H9 (cell line): ENCODE measurements at regions not wholly inside any gene's neighbourhood (a gene's known extent, or its start where the extent isn't known, plus 50 kb on each side); places are given as distances from the start of the nearest gene placed in this dataset.

ENCODE experiments used
- DNase-seq: peaks from one replicate; pipeline ENCODE4 v3.0.0-alpha.2; 2017
- H2AFZ ChIP-seq: one replicate; pipeline ENCODE4 v1.6.1; 2013; ENCODE audit warnings: mild to moderate bottlenecking, low read length, control low read depth, moderate library complexity
- H2AK5ac ChIP-seq: 2 replicates; pipeline ENCODE4 v1.6.1; 2013; ENCODE audit warnings: low read length, control low read depth, mixed read lengths; ENCODE audit not compliant: insufficient read length
- H2BK120ac ChIP-seq: one replicate; pipeline ENCODE4 v1.6.1; 2013; ENCODE audit warnings: low read depth, mild to moderate bottlenecking, low read length, control low read depth, inconsistent platforms; ENCODE audit not compliant: poor library complexity, severe bottlenecking
- H2BK12ac ChIP-seq: 2 replicates; pipeline ENCODE4 v1.6.1; 2013; ENCODE audit warnings: low read length, control low read depth, mixed read lengths, low read depth; ENCODE audit not compliant: insufficient read length
- H2BK15ac ChIP-seq: 2 replicates; pipeline ENCODE4 v1.6.1; 2013; ENCODE audit warnings: low read depth, low read length, control low read depth
- H2BK20ac ChIP-seq: one replicate; pipeline ENCODE4 v1.6.1; 2013; ENCODE audit warnings: low read depth, mild to moderate bottlenecking, low read length, control low read depth, inconsistent platforms; ENCODE audit not compliant: poor library complexity, severe bottlenecking
- H2BK5ac ChIP-seq: 2 replicates; pipeline ENCODE4 v1.6.1; 2013; ENCODE audit warnings: low read length, control low read depth, mixed read lengths; ENCODE audit not compliant: insufficient read length
- H3K14ac ChIP-seq: 2 replicates; pipeline ENCODE4 v1.6.1; 2013; ENCODE audit warnings: low read length, control low read depth; ENCODE audit not compliant: insufficient read depth
- H3K18ac ChIP-seq: 2 replicates; pipeline ENCODE4 v1.6.1; 2013; ENCODE audit warnings: low read depth, mild to moderate bottlenecking, mixed read lengths, low read length, control low read depth; ENCODE audit not compliant: insufficient read length
- H3K23ac ChIP-seq: 2 replicates; pipeline ENCODE4 v1.6.1; 2013; ENCODE audit warnings: low read length, control low read depth, mixed read lengths, low read depth; ENCODE audit not compliant: insufficient read length
- H3K23me2 ChIP-seq: 2 replicates; pipeline ENCODE4 v1.6.1; 2013; ENCODE audit warnings: low read depth, mild to moderate bottlenecking, mixed read lengths, low read length, control low read depth; ENCODE audit not compliant: insufficient read length, poor library complexity, severe bottlenecking
- H3K27ac ChIP-seq: 2 replicates; pipeline ENCODE4 v1.5.1; 2013; ENCODE audit warnings: low read length, control low read depth, mixed read lengths, low read depth; ENCODE audit not compliant: insufficient read length
- H3K27me3 ChIP-seq: 2 replicates; pipeline ENCODE4 v1.6.1; 2013; ENCODE audit warnings: low read length, control low read depth, inconsistent platforms; ENCODE audit not compliant: insufficient read depth
- H3K4ac ChIP-seq: 2 replicates; pipeline ENCODE4 v1.6.1; 2013; ENCODE audit warnings: low read depth, mild to moderate bottlenecking, control low read depth, inconsistent platforms, low read length, moderate library complexity
- H3K4me1 ChIP-seq: 2 replicates; pipeline ENCODE4 v1.6.1; 2013; ENCODE audit warnings: low read length, control low read depth, inconsistent platforms; ENCODE audit not compliant: insufficient read depth
- H3K4me2 ChIP-seq: 2 replicates; pipeline ENCODE4 v1.6.1; 2013; ENCODE audit warnings: low read length, control low read depth, mixed read lengths; ENCODE audit not compliant: insufficient read length, insufficient read depth
- H3K56ac ChIP-seq: 2 replicates; pipeline ENCODE4 v1.6.1; 2013; ENCODE audit warnings: low read depth, mild to moderate bottlenecking, mixed read lengths, low read length, control low read depth; ENCODE audit not compliant: insufficient read length
- H3K79me1 ChIP-seq: 2 replicates; pipeline ENCODE4 v1.6.1; 2013; ENCODE audit warnings: low read depth, mild to moderate bottlenecking, moderate library complexity, low read length, control low read depth, inconsistent platforms; ENCODE audit not compliant: insufficient read depth, poor library complexity, severe bottlenecking
- H3K79me2 ChIP-seq: 2 replicates; pipeline ENCODE4 v1.6.1; 2013; ENCODE audit warnings: low read length, control low read depth, inconsistent platforms; ENCODE audit not compliant: insufficient read depth
- H3K9ac ChIP-seq: 2 replicates; pipeline ENCODE4 v1.6.1; 2013; ENCODE audit warnings: low read length, control low read depth, mixed read lengths; ENCODE audit not compliant: insufficient read length; ENCODE audit errors: extremely low read depth
- H3K9me3 ChIP-seq: one replicate; pipeline ENCODE4 v1.6.1; 2013; ENCODE audit warnings: low read depth, low read length, inconsistent platforms; ENCODE audit not compliant: control insufficient read depth
- H3T11ph ChIP-seq: one replicate; pipeline ENCODE4 v1.6.1; 2013; ENCODE audit warnings: mild to moderate bottlenecking, low read length, control low read depth, inconsistent platforms
- H4K20me1 ChIP-seq: one replicate; pipeline ENCODE4 v1.6.1; 2013; ENCODE audit not compliant: control insufficient read depth, insufficient read length, insufficient read depth
- H4K5ac ChIP-seq: 2 replicates; pipeline ENCODE4 v1.6.1; 2013; ENCODE audit warnings: low read depth, mild to moderate bottlenecking, mixed read lengths, low read length, control low read depth; ENCODE audit not compliant: insufficient read length
- H4K8ac ChIP-seq: replicated peaks from 2 replicates; pipeline ENCODE4 v1.6.1; 2013; ENCODE audit warnings: low read length, control low read depth, mixed read lengths, low read depth; ENCODE audit not compliant: insufficient read length
- H4K91ac ChIP-seq: 2 replicates; pipeline ENCODE4 v1.6.1; 2013; ENCODE audit warnings: low read depth, mild to moderate bottlenecking, moderate library complexity, mixed read lengths, low read length, control low read depth; ENCODE audit not compliant: insufficient read length
- H3K27ac Mint-ChIP-seq, 3 experiments: 2 replicates in 2 of 3; 3 replicates in 1 of 3; pipeline ENCODE4 v1.8.0; 2020 to 2021; ENCODE audit warnings: mixed read lengths in 3 of 3, mild to moderate bottlenecking in 1 of 3, moderate library complexity in 1 of 3
- H3K27me3 Mint-ChIP-seq: 2 replicates; pipeline ENCODE4 v1.8.0; 2021; ENCODE audit warnings: low read depth, mild to moderate bottlenecking, moderate library complexity, mixed read lengths
- H3K36me3 Mint-ChIP-seq, 3 experiments: 2 replicates in 2 of 3; 3 replicates in 1 of 3; pipeline ENCODE4 v1.8.0; 2020 to 2021; ENCODE audit warnings: low read depth in 3 of 3, mixed read lengths in 3 of 3; ENCODE audit not compliant: insufficient read depth in 1 of 3
- H3K4me1 Mint-ChIP-seq, 2 experiments: 2 replicates each; pipeline ENCODE4 v1.8.0; 2020; ENCODE audit warnings: mixed read lengths in 2 of 2
- H3K4me3 Mint-ChIP-seq, 2 experiments: 2 replicates in 1 of 2; 3 replicates in 1 of 2; pipeline ENCODE4 v1.8.0; 2020 to 2021; ENCODE audit warnings: mild to moderate bottlenecking in 2 of 2, mixed read lengths in 2 of 2, moderate library complexity in 1 of 2
- H3K9me3 Mint-ChIP-seq, 2 experiments: 2 replicates in 1 of 2; 3 replicates in 1 of 2; pipeline ENCODE4 v1.8.0; 2020; ENCODE audit warnings: mild to moderate bottlenecking in 2 of 2, mixed read lengths in 2 of 2, moderate library complexity in 1 of 2
- WGBS: extraction: QIAGEN DNeasy Blood & Tissue Kit; methylation state at CpG from one replicate; pipeline ENCODE4 v1.1.7; 2013; ENCODE audit warnings: missing lambda C conversion rate, low lambda C conversion rate, mixed read lengths; ENCODE audit not compliant: insufficient read length; ENCODE audit errors: extremely low coverage; 5-methylcytosine and 5-hydroxymethylcytosine counted together
- TF ChIP-seq, protein P1 (sequence below): fragments of 200-600 bp; sonication (generic); conservative IDR thresholded peaks from 3 replicates; pipeline ENCODE4 v1.8.0; 2021; ENCODE audit warnings: antibody characterized with exemption, mild to moderate bottlenecking

DNA sequence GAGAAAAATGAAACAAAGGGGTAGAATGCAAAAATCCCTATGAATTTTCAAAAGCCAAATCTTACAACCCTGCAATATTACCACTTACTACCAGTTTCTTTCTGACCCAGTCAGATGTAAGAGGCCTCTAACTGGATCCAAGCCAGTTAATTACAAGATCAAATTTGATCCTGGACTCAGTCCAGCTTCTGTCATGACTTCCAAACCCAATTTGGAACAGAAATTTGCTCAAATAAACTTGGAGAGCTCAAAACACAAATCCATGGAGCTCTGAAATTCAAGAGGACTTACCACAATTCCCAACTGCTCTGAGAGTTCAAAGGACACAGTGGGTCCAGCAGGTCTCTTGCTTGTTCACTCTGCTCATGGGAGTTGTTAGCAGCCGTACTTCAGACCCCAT lies 1271.7 kb upstream of the SLC39A10 start:
- Histone ChIP-seq H3K27me3 (no peaks in the 10 kb centered on the region), H2BK120ac (no peak overlapping the region), H4K91ac (no peak overlapping the region), H3T11ph (no peak overlapping the region), H3K4ac (no peak overlapping the region), H3K14ac (no peak overlapping the region), H3K56ac (no peak overlapping the region), H3K4me2 (no peak overlapping the region), H3K27ac (no peak overlapping the region), H2BK20ac (no peak overlapping the region), H3K23me2 (no peaks in the 10 kb centered on the region), H2AK5ac (no peak overlapping the region), H2AFZ (no peak overlapping the region), H2BK5ac (no peak overlapping the region), H2BK12ac (no peak overlapping the region), H3K23ac (no peak overlapping the region), H3K9me3 (peaks cover 4% of the 10 kb centered on the region), H3K79me2 (no peaks in the 10 kb centered on the region), H2BK15ac (no peak overlapping the region), H3K18ac (no peak overlapping the region), H3K9ac (no peak overlapping the region), H3K79me1 (no peaks in the 10 kb centered on the region), H4K5ac (no peak overlapping the region), H3K4me1 (no peaks in the 10 kb centered on the region), H4K20me1 (no peaks in the 10 kb centered on the region), H4K8ac (no peak overlapping the region)
- H3K9me3 Mint-ChIP-seq: peaks cover 28 to 33% of the 10 kb centered on the region in 2 experiments
- H3K36me3 Mint-ChIP-seq: peaks cover 11 to 17% (median 15%) of the 10 kb centered on the region in 3 experiments; a peak in 6 of 7 replicates
- H3K27ac Mint-ChIP-seq: no peak overlapping the region
- no peaks in the 10 kb centered on the region for H3K4me1 Mint-ChIP-seq
- DNase-seq: no peak
- no peak overlapping the region for H3K4me3 Mint-ChIP-seq
- TF ChIP-seq, protein P1, sequence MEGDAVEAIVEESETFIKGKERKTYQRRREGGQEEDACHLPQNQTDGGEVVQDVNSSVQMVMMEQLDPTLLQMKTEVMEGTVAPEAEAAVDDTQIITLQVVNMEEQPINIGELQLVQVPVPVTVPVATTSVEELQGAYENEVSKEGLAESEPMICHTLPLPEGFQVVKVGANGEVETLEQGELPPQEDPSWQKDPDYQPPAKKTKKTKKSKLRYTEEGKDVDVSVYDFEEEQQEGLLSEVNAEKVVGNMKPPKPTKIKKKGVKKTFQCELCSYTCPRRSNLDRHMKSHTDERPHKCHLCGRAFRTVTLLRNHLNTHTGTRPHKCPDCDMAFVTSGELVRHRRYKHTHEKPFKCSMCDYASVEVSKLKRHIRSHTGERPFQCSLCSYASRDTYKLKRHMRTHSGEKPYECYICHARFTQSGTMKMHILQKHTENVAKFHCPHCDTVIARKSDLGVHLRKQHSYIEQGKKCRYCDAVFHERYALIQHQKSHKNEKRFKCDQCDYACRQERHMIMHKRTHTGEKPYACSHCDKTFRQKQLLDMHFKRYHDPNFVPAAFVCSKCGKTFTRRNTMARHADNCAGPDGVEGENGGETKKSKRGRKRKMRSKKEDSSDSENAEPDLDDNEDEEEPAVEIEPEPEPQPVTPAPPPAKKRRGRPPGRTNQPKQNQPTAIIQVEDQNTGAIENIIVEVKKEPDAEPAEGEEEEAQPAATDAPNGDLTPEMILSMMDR: no peak
- H3K27me3 Mint-ChIP-seq: no peaks in the 10 kb centered on the region; the same call in 1 of the 2 replicates
- no CpG with 5 or more reads among the region's 1 CpG for WGBS
